ENCODE measurements at regions not wholly inside any gene's neighbourhood (a gene's known extent, or its start where the extent isn't known, plus 50 kb on each side); places are given as distances from the start of the nearest gene placed in this dataset.

GRCh38 chr9:17936365-17936764, 357.5 kb downstream of the SH3GL2 start:
- TF ChIP-seq CTCF (conservative IDR thresholded peaks at IDR 0.05) = no peak
- TF ChIP-seq ZFX (IDR thresholded peaks at IDR 0.05) = no peak
- H3K27ac ChIP-seq = no peak overlapping the region

GRCh38 chr9:17938035-17938655, 359.3 kb downstream of the SH3GL2 start:
- no peak for TF ChIP-seq ZFX (IDR thresholded peaks at IDR 0.05)
- TF ChIP-seq CTCF (conservative IDR thresholded peaks at IDR 0.05) = no peak
- no peak overlapping the region for H3K27ac ChIP-seq

GRCh38 chr9:17942498-17942897, 363.6 kb downstream of the SH3GL2 start:
- no peak for TF ChIP-seq ZFX (IDR thresholded peaks at IDR 0.05)
- no peak for TF ChIP-seq CTCF (conservative IDR thresholded peaks at IDR 0.05)
- H3K27ac ChIP-seq = no peak overlapping the region

GRCh38 chr9:17955409-17955808, 376.5 kb downstream of the SH3GL2 start:
- no peak overlapping the region for H3K27ac ChIP-seq
- no peak for TF ChIP-seq CTCF (conservative IDR thresholded peaks at IDR 0.05)
- TF ChIP-seq ZFX (IDR thresholded peaks at IDR 0.05) = no peak

- no peak overlapping the region for H3K27ac ChIP-seq
- no peak for TF ChIP-seq ZFX (IDR thresholded peaks at IDR 0.05)
- TF ChIP-seq CTCF (conservative IDR thresholded peaks at IDR 0.05) = no peak
Measured at GRCh38 chr9:17958363-17958762, 379.5 kb downstream of the SH3GL2 start.

GRCh38 chr9:17962747-17963146, 383.9 kb downstream of the SH3GL2 start:
- H3K27ac ChIP-seq = no peak overlapping the region
- TF ChIP-seq CTCF (conservative IDR thresholded peaks at IDR 0.05) (no peak), ZFX (IDR thresholded peaks at IDR 0.05) (no peak)

GRCh38 chr9:17963498-17963897, 384.6 kb downstream of the SH3GL2 start:
- H3K27ac ChIP-seq = no peak overlapping the region
- TF ChIP-seq ZFX (IDR thresholded peaks at IDR 0.05) = no peak
- TF ChIP-seq CTCF (conservative IDR thresholded peaks at IDR 0.05) = no peak

Data from C4-2B (cell line).